ENCODE measurements at regions not wholly inside any gene's neighbourhood (a gene's known extent, or its start where the extent isn't known, plus 50 kb on each side); places are given as distances from the start of the nearest gene placed in this dataset.

- no peak for TF ChIP-seq CTCF (IDR thresholded peaks at IDR 0.05; ENCODE audit: low read depth, low read length, missing input control)
- TF ChIP-seq RXRA (IDR thresholded peaks at IDR 0.05), result no peak
- TF ChIP-seq YY1 (IDR thresholded peaks at IDR 0.05), result no peak
- no peak for TF ChIP-seq FOXA1 (IDR thresholded peaks at IDR 0.05)
- TF ChIP-seq MAX (IDR thresholded peaks at IDR 0.05), result no peak
- no peak for TF ChIP-seq SP1 (IDR thresholded peaks at IDR 0.05)
- TF ChIP-seq REST (IDR thresholded peaks at IDR 0.05), result no peak
- TF ChIP-seq RAD21 (IDR thresholded peaks at IDR 0.05), result no peak
- TF ChIP-seq, protein P1, sequence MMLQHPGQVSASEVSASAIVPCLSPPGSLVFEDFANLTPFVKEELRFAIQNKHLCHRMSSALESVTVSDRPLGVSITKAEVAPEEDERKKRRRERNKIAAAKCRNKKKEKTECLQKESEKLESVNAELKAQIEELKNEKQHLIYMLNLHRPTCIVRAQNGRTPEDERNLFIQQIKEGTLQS (IDR thresholded peaks at IDR 0.05), result no peak
- no peak for TF ChIP-seq GABPA (IDR thresholded peaks at IDR 0.05 in 1 of 2, conservative IDR thresholded peaks at IDR 0.05 in 1 of 2)
- no peak for TF ChIP-seq EGR1 (IDR thresholded peaks at IDR 0.05; ENCODE audit: low read depth in 2 of 2)
Observed at GRCh38 chr17:72187556-72187955, 66.7 kb downstream of the SOX9 start.

All from liver (tissue), 3 donors.